Skeletal muscle tissue (tissue), 3 donors: ENCODE measurements at regions not wholly inside any gene's neighbourhood (a gene's known extent, or its start where the extent isn't known, plus 50 kb on each side); places are given as distances from the start of the nearest gene placed in this dataset.
"Not testable (repeated sequence)": the region's sequence is repeated elsewhere in the genome, so short reads cannot be mapped to it uniquely, and the experiment has no call there.

ENCODE experiments used
- H3K27ac ChIP-seq: one replicate; pipeline ENCODE4 v1.7.0; 2013; ENCODE audit warnings: mild to moderate bottlenecking, low read depth, low read length, inconsistent platforms
- H3K27me3 ChIP-seq, 3 donors: one replicate each; pipeline ENCODE4 v1.7.0; 2013; ENCODE audit warnings: low read length in 3 of 3; ENCODE audit not compliant: control insufficient read depth in 3 of 3, insufficient read depth in 3 of 3
- H3K36me3 ChIP-seq, 3 donors: one replicate each; pipeline ENCODE4 v1.7.0; 2013; ENCODE audit warnings: low read length in 3 of 3; ENCODE audit not compliant: control insufficient read depth in 3 of 3, insufficient read depth in 3 of 3
- H3K4me1 ChIP-seq, 3 donors: one replicate each; pipeline ENCODE4 v1.7.0; 2013; ENCODE audit warnings: low read length in 3 of 3, mild to moderate bottlenecking in 3 of 3; ENCODE audit not compliant: control insufficient read depth in 3 of 3, insufficient read depth in 3 of 3
- H3K4me3 ChIP-seq, 3 donors: one replicate each; pipeline ENCODE4 v1.7.0; 2013; ENCODE audit warnings: low read length in 3 of 3
- H3K9ac ChIP-seq, 3 donors: one replicate each; pipeline ENCODE4 v1.7.0; 2013; ENCODE audit warnings: low read length in 3 of 3, mild to moderate bottlenecking in 3 of 3, moderate library complexity in 2 of 3, low read depth in 1 of 3
- H3K9me3 ChIP-seq, 3 donors: one replicate each; pipeline ENCODE4 v1.7.0; 2013; ENCODE audit warnings: low read length in 3 of 3; ENCODE audit not compliant: control insufficient read depth in 3 of 3
- donor health status: Osteomylitis.

GRCh38 chr6:169406804-169407203 is 153.2 kb upstream of the THBS2 start:
- H3K9me3 ChIP-seq: peaks cover 0 to 2% (median 0%) of the 10 kb centered on the region in 3 donors
- no peaks in the 10 kb centered on the region for H3K4me1 ChIP-seq
- no peak overlapping the region for H3K4me3 ChIP-seq
- no peak overlapping the region for H3K27ac ChIP-seq
- no peaks in the 10 kb centered on the region for H3K27me3 ChIP-seq
- H3K9ac ChIP-seq: no peak overlapping the region
- no peaks in the 10 kb centered on the region for H3K36me3 ChIP-seq

- Histone ChIP-seq H3K4me3 (no peak overlapping the region), H3K9ac (no peak overlapping the region), H3K27me3 (no peaks in the 10 kb centered on the region), H3K4me1 (no peaks in the 10 kb centered on the region), H3K27ac (no peak overlapping the region), H3K9me3 (peaks cover 0 to 2% (median 0%) of the 10 kb centered on the region in 3 donors), H3K36me3 (no peaks in the 10 kb centered on the region)
Measured at GRCh38 chr6:169406034-169406433, 152.4 kb upstream of the THBS2 start.

GRCh38 chr6:169404828-169405227 is 151.2 kb upstream of the THBS2 start:
- no peak overlapping the region for H3K4me3 ChIP-seq
- H3K36me3 ChIP-seq: no peaks in the 10 kb centered on the region
- H3K27ac ChIP-seq: no peak overlapping the region
- H3K9me3 ChIP-seq: peaks cover 0 to 2% (median 0%) of the 10 kb centered on the region in 3 donors
- H3K4me1 ChIP-seq: no peaks in the 10 kb centered on the region
- no peak overlapping the region for H3K9ac ChIP-seq
- no peaks in the 10 kb centered on the region for H3K27me3 ChIP-seq

GRCh38 chr6:169398342-169399105 is 144.9 kb upstream of the THBS2 start:
- H3K9ac ChIP-seq: no peak overlapping the region
- H3K9me3 ChIP-seq: peaks cover 0 to 2% (median 0%) of the 10 kb centered on the region in 3 donors
- no peak overlapping the region for H3K4me3 ChIP-seq
- H3K27me3 ChIP-seq: peaks cover 3 to 15% (median 10%) of the 10 kb centered on the region in 3 donors
- H3K27ac ChIP-seq: no peak overlapping the region
- H3K4me1 ChIP-seq: no peaks in the 10 kb centered on the region
- H3K36me3 ChIP-seq: no peaks in the 10 kb centered on the region

- Histone ChIP-seq H3K4me3 (no peak overlapping the region), H3K27ac (no peak overlapping the region), H3K36me3 (no peaks in the 10 kb centered on the region), H3K4me1 (no peaks in the 10 kb centered on the region), H3K9ac (no peak overlapping the region), H3K9me3 (no peaks in the 10 kb centered on the region), H3K27me3 (peaks cover 3 to 15% (median 10%) of the 10 kb centered on the region in 3 donors)
Measured at GRCh38 chr6:169397684-169398083, 144.0 kb upstream of the THBS2 start.

GRCh38 chr6:169396554-169397163 is 143.0 kb upstream of the THBS2 start:
- Histone ChIP-seq H3K4me1 (no peaks in the 10 kb centered on the region), H3K36me3 (no peaks in the 10 kb centered on the region), H3K4me3 (no peak overlapping the region), H3K27ac (no peak overlapping the region), H3K9ac (no peak overlapping the region), H3K9me3 (no peaks in the 10 kb centered on the region), H3K27me3 (peaks cover 3 to 15% (median 10%) of the 10 kb centered on the region in 3 donors)

- H3K4me3 ChIP-seq, H3K9ac ChIP-seq, H3K36me3 ChIP-seq, H3K27ac ChIP-seq, H3K9me3 ChIP-seq, H3K4me1 ChIP-seq: not testable (repeated sequence)
- peaks cover 3 to 15% (median 10%) of the 10 kb centered on the region in 3 donors for H3K27me3 ChIP-seq
Measured at GRCh38 chr6:169396009-169396539, 142.4 kb upstream of the THBS2 start.

- no peak overlapping the region for H3K9ac ChIP-seq
- H3K9me3 ChIP-seq: peaks cover 0 to 6% (median 0%) of the 10 kb centered on the region in 3 donors
- no peaks in the 10 kb centered on the region for H3K4me1 ChIP-seq
- H3K27me3 ChIP-seq: peaks cover 3 to 15% (median 10%) of the 10 kb centered on the region in 3 donors
- H3K4me3 ChIP-seq: no peak overlapping the region
- no peaks in the 10 kb centered on the region for H3K36me3 ChIP-seq
- no peak overlapping the region for H3K27ac ChIP-seq
Measured at GRCh38 chr6:169395080-169395805, 141.6 kb upstream of the THBS2 start.

- no peaks in the 10 kb centered on the region for H3K4me1 ChIP-seq
- no peak overlapping the region for H3K27ac ChIP-seq
- no peak overlapping the region for H3K9ac ChIP-seq
- H3K36me3 ChIP-seq: no peaks in the 10 kb centered on the region
- peaks cover 0 to 16% (median 4%) of the 10 kb centered on the region in 3 donors for H3K9me3 ChIP-seq
- H3K27me3 ChIP-seq: peaks cover 3 to 15% (median 10%) of the 10 kb centered on the region in 3 donors
- H3K4me3 ChIP-seq: no peak overlapping the region
Measured at GRCh38 chr6:169393753-169394152, 140.1 kb upstream of the THBS2 start.
